ENCODE measurements at regions not wholly inside any gene's neighbourhood (a gene's known extent, or its start where the extent isn't known, plus 50 kb on each side); places are given as distances from the start of the nearest gene placed in this dataset.
"Not testable (repeated sequence)": the region's sequence is repeated elsewhere in the genome, so short reads cannot be mapped to it uniquely, and the experiment has no call there.

GRCh38 chr3:74978684-74979083 lies 364.2 kb upstream of the CNTN3 start:
- Histone ChIP-seq H3K9ac (ENCODE audit: low read depth, low read length) (no peak overlapping the region), H4K91ac (ENCODE audit: insufficient read depth, low read depth, low read length) (no peak overlapping the region), H3K18ac (ENCODE audit: low read depth, low read length) (no peak overlapping the region), H3K79me1 (ENCODE audit: low read depth in 1 of 2, low read length in 2 of 2) (no peaks in the 10 kb centered on the region), H3K27ac (ENCODE audit: insufficient read depth, low read length) (no peak overlapping the region), H3K27me3 (ENCODE audit: control insufficient read depth, insufficient read depth, low read length) (no peaks in the 10 kb centered on the region), H3K4me3 (ENCODE audit: insufficient read depth, low read depth, low read length) (no peak overlapping the region), H4K20me1 (ENCODE audit: insufficient read depth, low read length) (no peaks in the 10 kb centered on the region), H2BK20ac (ENCODE audit: low read depth, low read length) (no peak overlapping the region), H3K9me3 (ENCODE audit: control insufficient read depth, insufficient read depth, low read length) (no peaks in the 10 kb centered on the region), H3K4ac (ENCODE audit: low read depth, low read length) (no peak overlapping the region), H3K56ac (ENCODE audit: extremely low read depth, insufficient read depth, low read length) (no peak overlapping the region), H2AFZ (replicated peaks; ENCODE audit: low read length, poor library complexity) (no peak overlapping the region), H3K23ac (ENCODE audit: low read depth, low read length) (no peak overlapping the region), H4K5ac (ENCODE audit: low read depth, low read length) (no peak overlapping the region), H2AK5ac (ENCODE audit: low read depth, low read length) (no peak overlapping the region), H2BK15ac (ENCODE audit: low read depth, low read length) (no peak overlapping the region), H3K4me2 (ENCODE audit: low read depth, low read length) (no peak overlapping the region), H2AK9ac (replicated peaks; ENCODE audit: low read depth, low read length, poor library complexity) (no peak overlapping the region), H3K36me3 (ENCODE audit: control insufficient read depth, insufficient read depth, low read length) (no peaks in the 10 kb centered on the region), H3K14ac (replicated peaks; ENCODE audit: low read depth, low read length) (no peak overlapping the region), H3K9me1 (ENCODE audit: insufficient read depth, low read length) (no peaks in the 10 kb centered on the region), H2BK120ac (ENCODE audit: low read depth, low read length) (no peak overlapping the region), H4K8ac (ENCODE audit: low read depth in 2 of 2, low read length in 2 of 2) (no peak overlapping the region), H2BK5ac (ENCODE audit: low read depth, low read length, poor library complexity, severe bottlenecking) (no peak overlapping the region), H3K4me1 (ENCODE audit: control insufficient read depth, insufficient read depth, low read length) (no peaks in the 10 kb centered on the region)
- CTCF ChIA-PET = no interaction called here
- WGBS, 2 experiments (ENCODE audit: extremely low coverage in 2 of 2, insufficient read length in 1 of 2) = no CpG with 5 or more reads among the region's 4 CpGs
- TF ChIP-seq CTCF (conservative IDR thresholded peaks at IDR 0.05; ENCODE audit: low read depth, low read length) (no peak), MAFK (IDR thresholded peaks at IDR 0.05; ENCODE audit: low read depth, low read length) (peak; percentile 41; the same call in 1 of the 2 replicates), RAD21 (IDR thresholded peaks at IDR 0.05; ENCODE audit: low read length) (no peak), NFE2L2 (IDR thresholded peaks at IDR 0.05; ENCODE audit: low read depth, low read length) (no peak)
- no TSS peak for BruUV-seq (replicated peaks)
- in situ Hi-C loops (cut with MboI; ENCODE audit: low sequenced_read_pairs) = no loop called here
- no peak for ATAC-seq (ENCODE audit: low read depth)
- dilution Hi-C loops (cut with HindIII; ENCODE audit: low sequenced_read_pairs, unreplicated experiment) = no loop called here
- no peak for DNase-seq
- intact Hi-C loops (cut with micrococcal nuclease) = no loop called here
- POLR2A ChIA-PET (ENCODE audit: unreplicated experiment) = no interaction called here

- in situ Hi-C loops (cut with MboI; ENCODE audit: low sequenced_read_pairs); CTCF ChIA-PET; ATAC-seq (ENCODE audit: low read depth): not testable (repeated sequence)
These were observed 370.8 kb upstream of the CNTN3 start for GRCh38 chr3:74985028-74985904.

More at GRCh38 chr3:74985028-74985904, 370.8 kb upstream of the CNTN3 start:
- H3K9me3 ChIP-seq (ENCODE audit: control insufficient read depth, insufficient read depth, low read length); H3K56ac ChIP-seq (ENCODE audit: extremely low read depth, insufficient read depth, low read length); H2AFZ ChIP-seq (replicated peaks; ENCODE audit: low read length, poor library complexity); H3K27me3 ChIP-seq (ENCODE audit: control insufficient read depth, insufficient read depth, low read length); H3K18ac ChIP-seq (ENCODE audit: low read depth, low read length); DNase-seq; H3K9me1 ChIP-seq (ENCODE audit: insufficient read depth, low read length); H3K4me3 ChIP-seq (ENCODE audit: insufficient read depth, low read depth, low read length); H3K23ac ChIP-seq (ENCODE audit: low read depth, low read length); H2AK9ac ChIP-seq (replicated peaks; ENCODE audit: low read depth, low read length, poor library complexity); H2BK20ac ChIP-seq (ENCODE audit: low read depth, low read length); H4K20me1 ChIP-seq (ENCODE audit: insufficient read depth, low read length); H3K36me3 ChIP-seq (ENCODE audit: control insufficient read depth, insufficient read depth, low read length); H4K91ac ChIP-seq (ENCODE audit: insufficient read depth, low read depth, low read length); H2BK15ac ChIP-seq (ENCODE audit: low read depth, low read length); dilution Hi-C loops (cut with HindIII; ENCODE audit: low sequenced_read_pairs, unreplicated experiment); H3K27ac ChIP-seq (ENCODE audit: insufficient read depth, low read length); H3K14ac ChIP-seq (replicated peaks; ENCODE audit: low read depth, low read length); H2BK5ac ChIP-seq (ENCODE audit: low read depth, low read length, poor library complexity, severe bottlenecking); H4K5ac ChIP-seq (ENCODE audit: low read depth, low read length); H2BK120ac ChIP-seq (ENCODE audit: low read depth, low read length); POLR2A ChIA-PET (ENCODE audit: unreplicated experiment); H3K4ac ChIP-seq (ENCODE audit: low read depth, low read length); intact Hi-C loops (cut with micrococcal nuclease); H2AK5ac ChIP-seq (ENCODE audit: low read depth, low read length); H3K9ac ChIP-seq (ENCODE audit: low read depth, low read length); BruUV-seq (replicated peaks); H4K8ac ChIP-seq (ENCODE audit: low read depth in 2 of 2, low read length in 2 of 2); H3K79me1 ChIP-seq (ENCODE audit: low read depth in 1 of 2, low read length in 2 of 2); H3K4me2 ChIP-seq (ENCODE audit: low read depth, low read length); H3K4me1 ChIP-seq (ENCODE audit: control insufficient read depth, insufficient read depth, low read length): not testable (repeated sequence)
- no CpG with 5 or more reads among the region's 34 CpGs for WGBS, 2 experiments (ENCODE audit: extremely low coverage in 2 of 2, insufficient read length in 1 of 2)

Measured in IMR-90 (cell line).